HFFc6 (cell line): ENCODE measurements at regions not wholly inside any gene's neighbourhood (a gene's known extent, or its start where the extent isn't known, plus 50 kb on each side); places are given as distances from the start of the nearest gene placed in this dataset.

Experiments
- DNase-seq: peaks from one replicate; pipeline ENCODE4 v3.0.0-alpha.2; 2018
- H3K27ac Mint-ChIP-seq: 2 replicates; pipeline ENCODE4 v1.8.0; 2020; ENCODE audit warnings: mild to moderate bottlenecking, mixed read lengths
- H3K27me3 Mint-ChIP-seq: 2 replicates; pipeline ENCODE4 v1.8.0; 2021; ENCODE audit warnings: mild to moderate bottlenecking, moderate library complexity, mixed read lengths; ENCODE audit not compliant: insufficient read depth
- H3K36me3 Mint-ChIP-seq: 2 replicates; pipeline ENCODE4 v1.8.0; 2021; ENCODE audit warnings: low read depth, mixed read lengths
- H3K4me1 Mint-ChIP-seq: 2 replicates; pipeline ENCODE4 v1.8.0; 2020; ENCODE audit warnings: low read depth, mixed read lengths
- H3K4me3 Mint-ChIP-seq: 2 replicates; pipeline ENCODE4 v1.8.0; 2020; ENCODE audit warnings: mild to moderate bottlenecking, moderate library complexity, mixed read lengths
- H3K9me3 Mint-ChIP-seq: 2 replicates; pipeline ENCODE4 v1.8.0; 2020; ENCODE audit warnings: mild to moderate bottlenecking, mixed read lengths
- CTCF ChIP-seq: fragments of 200-600 bp; sonication (generic); IDR thresholded peaks from 2 replicates; pipeline ENCODE4 v1.5.0; 2021; ENCODE audit warnings: antibody characterized with exemption, mild to moderate bottlenecking

GRCh38 chr6:816510-817084, 123.7 kb upstream of the EXOC2 start:
- Mint-ChIP-seq H3K4me1 (no peaks in the 10 kb centered on the region), H3K27me3 (peaks cover 5% of the 10 kb centered on the region; the same call in 1 of the 2 replicates), H3K9me3 (no peaks in the 10 kb centered on the region), H3K36me3 (no peaks in the 10 kb centered on the region), H3K4me3 (no peak overlapping the region), H3K27ac (no peak overlapping the region)
- no peak for TF ChIP-seq CTCF
- no peak for DNase-seq

GRCh38 chr6:815348-815738, 122.4 kb upstream of the EXOC2 start:
- no peaks in the 10 kb centered on the region for H3K4me1 Mint-ChIP-seq
- no peak overlapping the region for H3K27ac Mint-ChIP-seq
- H3K9me3 Mint-ChIP-seq = no peaks in the 10 kb centered on the region
- no peak overlapping the region for H3K4me3 Mint-ChIP-seq
- peak; percentile 32 for TF ChIP-seq CTCF
- H3K27me3 Mint-ChIP-seq = peaks cover 5% of the 10 kb centered on the region; the same call in 1 of the 2 replicates
- peak; percentile 1 for DNase-seq
- H3K36me3 Mint-ChIP-seq = no peaks in the 10 kb centered on the region

GRCh38 chr6:814378-815347, 121.7 kb upstream of the EXOC2 start:
- no peak for DNase-seq
- Mint-ChIP-seq H3K27me3 (peaks cover 5% of the 10 kb centered on the region; the same call in 1 of the 2 replicates), H3K4me3 (no peak overlapping the region), H3K9me3 (no peaks in the 10 kb centered on the region), H3K36me3 (no peaks in the 10 kb centered on the region), H3K4me1 (no peaks in the 10 kb centered on the region), H3K27ac (no peak overlapping the region)
- no peak for TF ChIP-seq CTCF

DNA sequence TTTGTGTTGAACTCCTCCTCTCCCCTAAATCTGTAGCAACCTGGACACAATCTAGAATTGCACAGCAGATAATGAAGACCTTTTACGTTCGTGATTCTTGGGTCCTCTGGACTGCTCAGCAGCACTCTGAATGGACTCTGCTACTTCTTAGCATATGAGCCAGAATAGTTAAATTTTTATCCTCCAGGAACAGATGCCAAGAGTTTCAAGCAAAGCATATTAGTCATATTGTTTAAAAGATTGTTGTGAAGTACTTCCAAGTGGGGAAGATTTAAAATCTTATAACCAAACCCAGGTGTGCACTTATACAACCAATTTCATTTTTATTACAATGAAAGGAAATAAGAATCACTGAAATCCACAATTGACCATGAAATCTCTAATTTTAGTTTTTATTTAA, 118.9 kb upstream of the EXOC2 start:
- no peak overlapping the region for H3K4me3 Mint-ChIP-seq
- no peak for DNase-seq

GRCh38 chr6:811191-811590, 118.3 kb upstream of the EXOC2 start:
- no peak overlapping the region for H3K27ac Mint-ChIP-seq
- no peak for TF ChIP-seq CTCF
- no peaks in the 10 kb centered on the region for H3K9me3 Mint-ChIP-seq
- H3K36me3 Mint-ChIP-seq = no peaks in the 10 kb centered on the region
- H3K4me3 Mint-ChIP-seq = no peak overlapping the region
- H3K4me1 Mint-ChIP-seq = no peaks in the 10 kb centered on the region
- H3K27me3 Mint-ChIP-seq = peaks cover 4% of the 10 kb centered on the region; the same call in 1 of the 2 replicates
- DNase-seq = no peak

More for the DNA sequence above, 118.9 kb upstream of the EXOC2 start:
- Mint-ChIP-seq H3K36me3 (no peaks in the 10 kb centered on the region), H3K27me3 (peaks cover 1% of the 10 kb centered on the region; the same call in 1 of the 2 replicates), H3K4me1 (no peaks in the 10 kb centered on the region), H3K27ac (no peak overlapping the region), H3K9me3 (no peaks in the 10 kb centered on the region)
- no peak for TF ChIP-seq CTCF
